ENCODE measurements at regions not wholly inside any gene's neighbourhood (a gene's known extent, or its start where the extent isn't known, plus 50 kb on each side); places are given as distances from the start of the nearest gene placed in this dataset.

GRCh38 chr4:27534488-27534887 is 673.8 kb downstream of the STIM2 start:
- WGBS (ENCODE audit: low lambda C conversion rate): 0% methylated on average over 1 of the region's 1 CpG
- Histone ChIP-seq H3F3A (replicated peaks; ENCODE audit: insufficient read depth) (no peaks in the 10 kb centered on the region), H3K27ac (ENCODE audit: low read depth in 2 of 2, low read length in 1 of 2) (no peak overlapping the region), H3K4me3 (ENCODE audit: low read depth in 2 of 2, low read length in 1 of 2) (no peak overlapping the region), H3K9me2 (no peaks in the 10 kb centered on the region), H3K9ac (no peak overlapping the region), H3K36me3 (replicated peaks in 1 of 2; ENCODE audit: control insufficient read depth in 1 of 2, insufficient read depth in 2 of 2, low read length in 1 of 2) (no peaks in the 10 kb centered on the region), H3K27me3 (ENCODE audit: insufficient read depth) (no peaks in the 10 kb centered on the region), H3K9me3 (no peaks in the 10 kb centered on the region), H2AFZ (ENCODE audit: low read depth) (no peak overlapping the region), H3K4me1 (ENCODE audit: control insufficient read depth in 1 of 2, insufficient read depth in 2 of 2, low read depth in 1 of 2, low read length in 1 of 2) (no peaks in the 10 kb centered on the region), H4K20me1 (ENCODE audit: insufficient read depth) (no peaks in the 10 kb centered on the region), H3K79me2 (ENCODE audit: insufficient read depth) (no peaks in the 10 kb centered on the region), H3K4me2 (no peak overlapping the region)
- POLR2A ChIA-PET: no interaction called here
- TF ChIP-seq RFX5 (IDR thresholded peaks at IDR 0.05; ENCODE audit: low read length): no peak
- TF ChIP-seq TCF12 (IDR thresholded peaks at IDR 0.05): no peak
- TF ChIP-seq CHD2 (IDR thresholded peaks at IDR 0.05; ENCODE audit: low read length, partially characterized antibody): no peak
- TF ChIP-seq, protein P1, sequence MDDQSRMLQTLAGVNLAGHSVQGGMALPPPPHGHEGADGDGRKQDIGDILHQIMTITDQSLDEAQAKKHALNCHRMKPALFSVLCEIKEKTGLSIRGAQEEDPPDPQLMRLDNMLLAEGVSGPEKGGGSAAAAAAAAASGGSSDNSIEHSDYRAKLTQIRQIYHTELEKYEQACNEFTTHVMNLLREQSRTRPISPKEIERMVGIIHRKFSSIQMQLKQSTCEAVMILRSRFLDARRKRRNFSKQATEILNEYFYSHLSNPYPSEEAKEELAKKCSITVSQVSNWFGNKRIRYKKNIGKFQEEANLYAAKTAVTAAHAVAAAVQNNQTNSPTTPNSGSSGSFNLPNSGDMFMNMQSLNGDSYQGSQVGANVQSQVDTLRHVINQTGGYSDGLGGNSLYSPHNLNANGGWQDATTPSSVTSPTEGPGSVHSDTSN (IDR thresholded peaks at IDR 0.05): no peak
- no peak for TF ChIP-seq EZH2phosphoT487 (IDR thresholded peaks at IDR 0.05; ENCODE audit: borderline replicate concordance, low read depth)
- no peak for TF ChIP-seq GATA2 (CRISPR knock-in tag; IDR thresholded peaks at IDR 0.05)
- no peak for TF ChIP-seq FOXM1 (IDR thresholded peaks at IDR 0.05; ENCODE audit: low read depth)
- TF ChIP-seq MEF2A (IDR thresholded peaks at IDR 0.05; ENCODE audit: borderline replicate concordance, low read depth): no peak
- TF ChIP-seq NRF1 (IDR thresholded peaks at IDR 0.05; ENCODE audit: low read depth, low read length): no peak
- no peak for TF ChIP-seq ELF1 (IDR thresholded peaks at IDR 0.05)
- no peak for TF ChIP-seq USF2 (IDR thresholded peaks at IDR 0.05; ENCODE audit: borderline replicate concordance, low read depth, low read length)
- no peak for TF ChIP-seq MXI1 (IDR thresholded peaks at IDR 0.05; ENCODE audit: low read depth, low read length)
- TF ChIP-seq, protein P2, sequence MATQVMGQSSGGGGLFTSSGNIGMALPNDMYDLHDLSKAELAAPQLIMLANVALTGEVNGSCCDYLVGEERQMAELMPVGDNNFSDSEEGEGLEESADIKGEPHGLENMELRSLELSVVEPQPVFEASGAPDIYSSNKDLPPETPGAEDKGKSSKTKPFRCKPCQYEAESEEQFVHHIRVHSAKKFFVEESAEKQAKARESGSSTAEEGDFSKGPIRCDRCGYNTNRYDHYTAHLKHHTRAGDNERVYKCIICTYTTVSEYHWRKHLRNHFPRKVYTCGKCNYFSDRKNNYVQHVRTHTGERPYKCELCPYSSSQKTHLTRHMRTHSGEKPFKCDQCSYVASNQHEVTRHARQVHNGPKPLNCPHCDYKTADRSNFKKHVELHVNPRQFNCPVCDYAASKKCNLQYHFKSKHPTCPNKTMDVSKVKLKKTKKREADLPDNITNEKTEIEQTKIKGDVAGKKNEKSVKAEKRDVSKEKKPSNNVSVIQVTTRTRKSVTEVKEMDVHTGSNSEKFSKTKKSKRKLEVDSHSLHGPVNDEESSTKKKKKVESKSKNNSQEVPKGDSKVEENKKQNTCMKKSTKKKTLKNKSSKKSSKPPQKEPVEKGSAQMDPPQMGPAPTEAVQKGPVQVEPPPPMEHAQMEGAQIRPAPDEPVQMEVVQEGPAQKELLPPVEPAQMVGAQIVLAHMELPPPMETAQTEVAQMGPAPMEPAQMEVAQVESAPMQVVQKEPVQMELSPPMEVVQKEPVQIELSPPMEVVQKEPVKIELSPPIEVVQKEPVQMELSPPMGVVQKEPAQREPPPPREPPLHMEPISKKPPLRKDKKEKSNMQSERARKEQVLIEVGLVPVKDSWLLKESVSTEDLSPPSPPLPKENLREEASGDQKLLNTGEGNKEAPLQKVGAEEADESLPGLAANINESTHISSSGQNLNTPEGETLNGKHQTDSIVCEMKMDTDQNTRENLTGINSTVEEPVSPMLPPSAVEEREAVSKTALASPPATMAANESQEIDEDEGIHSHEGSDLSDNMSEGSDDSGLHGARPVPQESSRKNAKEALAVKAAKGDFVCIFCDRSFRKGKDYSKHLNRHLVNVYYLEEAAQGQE (IDR thresholded peaks at IDR 0.05; ENCODE audit: low read depth, low read length): no peak
- TF ChIP-seq, protein P3, sequence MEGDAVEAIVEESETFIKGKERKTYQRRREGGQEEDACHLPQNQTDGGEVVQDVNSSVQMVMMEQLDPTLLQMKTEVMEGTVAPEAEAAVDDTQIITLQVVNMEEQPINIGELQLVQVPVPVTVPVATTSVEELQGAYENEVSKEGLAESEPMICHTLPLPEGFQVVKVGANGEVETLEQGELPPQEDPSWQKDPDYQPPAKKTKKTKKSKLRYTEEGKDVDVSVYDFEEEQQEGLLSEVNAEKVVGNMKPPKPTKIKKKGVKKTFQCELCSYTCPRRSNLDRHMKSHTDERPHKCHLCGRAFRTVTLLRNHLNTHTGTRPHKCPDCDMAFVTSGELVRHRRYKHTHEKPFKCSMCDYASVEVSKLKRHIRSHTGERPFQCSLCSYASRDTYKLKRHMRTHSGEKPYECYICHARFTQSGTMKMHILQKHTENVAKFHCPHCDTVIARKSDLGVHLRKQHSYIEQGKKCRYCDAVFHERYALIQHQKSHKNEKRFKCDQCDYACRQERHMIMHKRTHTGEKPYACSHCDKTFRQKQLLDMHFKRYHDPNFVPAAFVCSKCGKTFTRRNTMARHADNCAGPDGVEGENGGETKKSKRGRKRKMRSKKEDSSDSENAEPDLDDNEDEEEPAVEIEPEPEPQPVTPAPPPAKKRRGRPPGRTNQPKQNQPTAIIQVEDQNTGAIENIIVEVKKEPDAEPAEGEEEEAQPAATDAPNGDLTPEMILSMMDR (IDR thresholded peaks at IDR 0.05): no peak
- TF ChIP-seq RXRA (IDR thresholded peaks at IDR 0.05; ENCODE audit: borderline replicate concordance, low read depth): no peak
- no peak for TF ChIP-seq USF1 (IDR thresholded peaks at IDR 0.05; ENCODE audit: borderline replicate concordance, low read depth)
- DNase-seq: no peak
- CTCF ChIA-PET: no interaction called here

All from SK-N-SH (cell line).